KMS-11 (cell line): ENCODE measurements at regions not wholly inside any gene's neighbourhood (a gene's known extent, or its start where the extent isn't known, plus 50 kb on each side); places are given as distances from the start of the nearest gene placed in this dataset.

Experiments used
- H2AFZ ChIP-seq: fragments of 200-600 bp; sonication (generic); 2 replicates; pipeline ENCODE4 v1.6.1; 2016; ENCODE audit warnings: antibody characterized with exemption, mixed run types, low read depth
- H3K27ac ChIP-seq: fragments of 200-600 bp; sonication (generic); 2 replicates; pipeline ENCODE4 v1.6.1; 2016; ENCODE audit warnings: mild to moderate bottlenecking, mixed run types
- H3K27me3 ChIP-seq: fragments of 200-600 bp; sonication (generic); 2 replicates; pipeline ENCODE4 v1.6.1; 2017; ENCODE audit warnings: mild to moderate bottlenecking, low read depth, mixed run types, moderate library complexity; ENCODE audit not compliant: insufficient read depth
- H3K36me3 ChIP-seq: fragments of 200-600 bp; sonication (generic); 2 replicates; pipeline ENCODE4 v1.6.1; 2017; ENCODE audit warnings: mild to moderate bottlenecking, mixed run types; ENCODE audit not compliant: insufficient read depth
- H3K4me1 ChIP-seq: fragments of 200-600 bp; sonication (generic); 2 replicates; pipeline ENCODE4 v1.6.1; 2016; ENCODE audit warnings: mild to moderate bottlenecking, low read depth, mixed run types; ENCODE audit not compliant: poor library complexity, severe bottlenecking
- H3K4me2 ChIP-seq: fragments of 200-600 bp; sonication (generic); 2 replicates; pipeline ENCODE4 v1.7.0; 2016; ENCODE audit warnings: mild to moderate bottlenecking, mixed run types
- H3K4me3 ChIP-seq: fragments of 200-600 bp; sonication (generic); IDR thresholded peaks from 2 replicates; pipeline ENCODE4 v1.6.1; 2017; ENCODE audit warnings: low read depth, low read length, mixed read lengths; ENCODE audit not compliant: insufficient read depth
- H3K79me2 ChIP-seq: fragments of 200-600 bp; sonication (generic); 2 replicates; pipeline ENCODE4 v1.6.1; 2016; ENCODE audit warnings: low read depth, mixed run types; ENCODE audit not compliant: insufficient read depth
- H3K9ac ChIP-seq: fragments of 200-600 bp; sonication (generic); 2 replicates; pipeline ENCODE4 v1.6.1; 2016; ENCODE audit warnings: mild to moderate bottlenecking, mixed run types
- H4K20me1 ChIP-seq: fragments of 200-600 bp; sonication (generic); 2 replicates; pipeline ENCODE4 v1.6.1; 2016; ENCODE audit warnings: mild to moderate bottlenecking, mixed run types; ENCODE audit not compliant: insufficient read depth
- CTCF ChIP-seq: fragments of 200-600 bp; sonication (generic); conservative IDR thresholded peaks from 2 replicates; pipeline ENCODE4 v1.6.1; 2017; ENCODE audit warnings: low read depth, mild to moderate bottlenecking, antibody characterized with exemption, low read length, moderate library complexity, mixed read lengths

GRCh38 chr12:84016956-84017355 is 895.6 kb downstream of the SLC6A15 start:
- H4K20me1 ChIP-seq: no peaks in the 10 kb centered on the region
- no peak overlapping the region for H2AFZ ChIP-seq
- no peak for TF ChIP-seq CTCF
- no peaks in the 10 kb centered on the region for H3K79me2 ChIP-seq
- H3K4me1 ChIP-seq: no peaks in the 10 kb centered on the region
- no peaks in the 10 kb centered on the region for H3K36me3 ChIP-seq
- no peak overlapping the region for H3K9ac ChIP-seq
- H3K4me3 ChIP-seq: no peak overlapping the region
- no peak overlapping the region for H3K4me2 ChIP-seq
- no peaks in the 10 kb centered on the region for H3K27me3 ChIP-seq
- no peak overlapping the region for H3K27ac ChIP-seq

- Histone ChIP-seq H3K79me2 (no peaks in the 10 kb centered on the region), H3K36me3 (no peaks in the 10 kb centered on the region), H2AFZ (no peak overlapping the region), H3K27ac (no peak overlapping the region), H4K20me1 (no peaks in the 10 kb centered on the region), H3K4me1 (no peaks in the 10 kb centered on the region), H3K27me3 (no peaks in the 10 kb centered on the region), H3K4me2 (no peak overlapping the region), H3K4me3 (no peak overlapping the region), H3K9ac (no peak overlapping the region)
- TF ChIP-seq CTCF: no peak
Measured at GRCh38 chr12:83997423-83997822, 915.2 kb downstream of the SLC6A15 start.

- Histone ChIP-seq H3K4me1 (no peaks in the 10 kb centered on the region), H3K4me2 (no peak overlapping the region), H3K27me3 (no peaks in the 10 kb centered on the region), H3K9ac (no peak overlapping the region), H3K27ac (no peak overlapping the region), H4K20me1 (no peaks in the 10 kb centered on the region), H3K4me3 (no peak overlapping the region), H3K79me2 (no peaks in the 10 kb centered on the region), H3K36me3 (no peaks in the 10 kb centered on the region), H2AFZ (no peak overlapping the region)
- no peak for TF ChIP-seq CTCF
Measured at GRCh38 chr12:83996671-83997070, 915.9 kb downstream of the SLC6A15 start.

- Histone ChIP-seq H4K20me1 (no peaks in the 10 kb centered on the region), H3K4me1 (no peaks in the 10 kb centered on the region), H3K4me2 (no peak overlapping the region), H3K9ac (no peak overlapping the region), H3K4me3 (no peak overlapping the region), H3K27ac (no peak overlapping the region), H2AFZ (no peak overlapping the region), H3K36me3 (no peaks in the 10 kb centered on the region), H3K79me2 (no peaks in the 10 kb centered on the region), H3K27me3 (no peaks in the 10 kb centered on the region)
- TF ChIP-seq CTCF: no peak
Measured at GRCh38 chr12:83985084-83985483, 927.5 kb downstream of the SLC6A15 start.

GRCh38 chr12:83980398-83980797 is 932.2 kb downstream of the SLC6A15 start:
- Histone ChIP-seq H3K9ac (no peak overlapping the region), H2AFZ (no peak overlapping the region), H4K20me1 (no peaks in the 10 kb centered on the region), H3K36me3 (no peaks in the 10 kb centered on the region), H3K79me2 (no peaks in the 10 kb centered on the region), H3K4me1 (no peaks in the 10 kb centered on the region), H3K27me3 (no peaks in the 10 kb centered on the region), H3K4me2 (no peak overlapping the region), H3K4me3 (no peak overlapping the region), H3K27ac (no peak overlapping the region)
- TF ChIP-seq CTCF: no peak
